ENCODE measurements at regions not wholly inside any gene's neighbourhood (a gene's known extent, or its start where the extent isn't known, plus 50 kb on each side); places are given as distances from the start of the nearest gene placed in this dataset.

- no peak for DNase-seq
- TF ChIP-seq, protein P1, sequence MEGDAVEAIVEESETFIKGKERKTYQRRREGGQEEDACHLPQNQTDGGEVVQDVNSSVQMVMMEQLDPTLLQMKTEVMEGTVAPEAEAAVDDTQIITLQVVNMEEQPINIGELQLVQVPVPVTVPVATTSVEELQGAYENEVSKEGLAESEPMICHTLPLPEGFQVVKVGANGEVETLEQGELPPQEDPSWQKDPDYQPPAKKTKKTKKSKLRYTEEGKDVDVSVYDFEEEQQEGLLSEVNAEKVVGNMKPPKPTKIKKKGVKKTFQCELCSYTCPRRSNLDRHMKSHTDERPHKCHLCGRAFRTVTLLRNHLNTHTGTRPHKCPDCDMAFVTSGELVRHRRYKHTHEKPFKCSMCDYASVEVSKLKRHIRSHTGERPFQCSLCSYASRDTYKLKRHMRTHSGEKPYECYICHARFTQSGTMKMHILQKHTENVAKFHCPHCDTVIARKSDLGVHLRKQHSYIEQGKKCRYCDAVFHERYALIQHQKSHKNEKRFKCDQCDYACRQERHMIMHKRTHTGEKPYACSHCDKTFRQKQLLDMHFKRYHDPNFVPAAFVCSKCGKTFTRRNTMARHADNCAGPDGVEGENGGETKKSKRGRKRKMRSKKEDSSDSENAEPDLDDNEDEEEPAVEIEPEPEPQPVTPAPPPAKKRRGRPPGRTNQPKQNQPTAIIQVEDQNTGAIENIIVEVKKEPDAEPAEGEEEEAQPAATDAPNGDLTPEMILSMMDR (IDR thresholded peaks at IDR 0.05) = no peak
- peaks cover 17% of the 10 kb centered on the region for H3K27me3 Mint-ChIP-seq (ENCODE audit: low read depth, poor library complexity)
- no peak overlapping the region for H3K4me3 Mint-ChIP-seq
- H3K9me3 Mint-ChIP-seq = no peaks in the 10 kb centered on the region
- H3K4me1 Mint-ChIP-seq = no peaks in the 10 kb centered on the region
- H3K36me3 Mint-ChIP-seq (ENCODE audit: low read depth) = no peaks in the 10 kb centered on the region
- H3K27ac Mint-ChIP-seq = no peak overlapping the region
These were observed 310.5 kb downstream of the SMAD2 start for GRCh38 chr18:47619771-47620448.

GRCh38 chr18:47618758-47619157, 311.7 kb downstream of the SMAD2 start:
- Mint-ChIP-seq H3K27ac (no peak overlapping the region), H3K4me3 (no peak overlapping the region), H3K27me3 (ENCODE audit: low read depth, poor library complexity) (peaks cover 17% of the 10 kb centered on the region)

GRCh38 chr18:47615043-47615442, 315.4 kb downstream of the SMAD2 start:
- DNase-seq = no peak
- no peaks in the 10 kb centered on the region for H3K4me1 Mint-ChIP-seq
- TF ChIP-seq, protein P1 (IDR thresholded peaks at IDR 0.05) = no peak
- H3K36me3 Mint-ChIP-seq (ENCODE audit: low read depth) = no peaks in the 10 kb centered on the region
- peaks cover 9% of the 10 kb centered on the region for H3K9me3 Mint-ChIP-seq
- no peak overlapping the region for H3K4me3 Mint-ChIP-seq
- H3K27ac Mint-ChIP-seq = no peak overlapping the region
- H3K27me3 Mint-ChIP-seq (ENCODE audit: low read depth, poor library complexity) = peaks cover 16% of the 10 kb centered on the region

More at GRCh38 chr18:47618758-47619157, 311.7 kb downstream of the SMAD2 start:
- Mint-ChIP-seq H3K9me3 (no peaks in the 10 kb centered on the region), H3K36me3 (ENCODE audit: low read depth) (no peaks in the 10 kb centered on the region), H3K4me1 (no peaks in the 10 kb centered on the region)
- DNase-seq = no peak
- TF ChIP-seq, protein P1 (IDR thresholded peaks at IDR 0.05) = no peak

GRCh38 chr18:47613929-47614328, 316.5 kb downstream of the SMAD2 start:
- no peaks in the 10 kb centered on the region for H3K4me1 Mint-ChIP-seq
- no peak for DNase-seq
- H3K27me3 Mint-ChIP-seq (ENCODE audit: low read depth, poor library complexity) = peaks cover 11% of the 10 kb centered on the region
- TF ChIP-seq, protein P1 (IDR thresholded peaks at IDR 0.05) = no peak
- H3K9me3 Mint-ChIP-seq = peaks cover 9% of the 10 kb centered on the region
- no peaks in the 10 kb centered on the region for H3K36me3 Mint-ChIP-seq (ENCODE audit: low read depth)
- H3K4me3 Mint-ChIP-seq = no peak overlapping the region
- no peak overlapping the region for H3K27ac Mint-ChIP-seq

DNA sequence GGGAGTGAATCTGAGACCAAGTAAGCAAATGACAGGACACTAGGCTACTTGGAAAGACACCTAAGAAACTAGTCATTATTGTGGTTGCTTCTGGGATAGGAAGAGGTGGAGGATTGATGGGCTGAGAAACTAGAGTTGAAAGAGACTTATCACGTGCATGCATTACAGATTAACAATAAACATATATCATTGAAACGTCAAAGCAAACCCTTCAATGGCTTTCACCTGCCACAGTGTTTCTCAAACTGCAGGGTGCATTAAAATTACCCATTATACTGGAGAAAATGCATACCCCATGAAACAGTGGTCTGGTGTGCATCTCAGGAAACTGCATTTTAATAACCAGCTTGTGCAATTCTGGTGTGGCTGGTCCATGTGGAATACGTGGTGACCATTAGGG, 318.8 kb downstream of the SMAD2 start:
- Mint-ChIP-seq H3K4me3 (no peak overlapping the region), H3K36me3 (ENCODE audit: low read depth) (no peaks in the 10 kb centered on the region), H3K27ac (no peak overlapping the region), H3K27me3 (ENCODE audit: low read depth, poor library complexity) (peaks cover 8% of the 10 kb centered on the region), H3K4me1 (no peaks in the 10 kb centered on the region), H3K9me3 (peaks cover 18% of the 10 kb centered on the region)
- no peak for DNase-seq
- TF ChIP-seq, protein P1 (IDR thresholded peaks at IDR 0.05) = no peak

DNA sequence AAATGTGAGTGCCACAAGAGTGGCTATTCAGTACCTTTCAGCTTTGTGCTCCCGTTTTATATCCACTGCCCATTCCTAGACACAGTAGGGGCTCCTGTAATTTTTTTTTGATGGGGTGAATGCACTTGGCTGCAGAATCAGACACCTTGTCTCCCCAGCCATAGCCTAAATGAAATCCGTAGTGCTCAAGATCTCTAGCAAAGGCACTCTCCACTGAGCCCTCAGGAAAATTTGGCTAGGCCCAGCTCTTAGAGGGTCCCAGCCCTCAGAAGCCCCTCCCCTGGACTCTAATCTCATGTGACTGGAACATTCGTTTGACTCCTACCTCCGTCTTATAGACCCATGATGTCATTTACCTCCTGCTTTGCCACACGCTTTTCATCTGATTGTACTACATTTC, 323.9 kb downstream of the SMAD2 start:
- Mint-ChIP-seq H3K4me3 (no peak overlapping the region), H3K36me3 (ENCODE audit: low read depth) (no peaks in the 10 kb centered on the region), H3K4me1 (peaks cover 15% of the 10 kb centered on the region), H3K27ac (no peak overlapping the region), H3K9me3 (peaks cover 17% of the 10 kb centered on the region), H3K27me3 (ENCODE audit: low read depth, poor library complexity) (peaks cover 5% of the 10 kb centered on the region)
- TF ChIP-seq, protein P1 (IDR thresholded peaks at IDR 0.05) = no peak
- DNase-seq = no peak
